CD4-positive, alpha-beta T cell (primary cell): ENCODE measurements at regions not wholly inside any gene's neighbourhood (a gene's known extent, or its start where the extent isn't known, plus 50 kb on each side); places are given as distances from the start of the nearest gene placed in this dataset.

Experiments
- ATAC-seq: fragments of 200-7000 bp; cut with Tn5 transposase; one replicate; pipeline ENCODE4 v1.10.0; 2022; ENCODE audit warnings: mild to moderate bottlenecking; ENCODE audit not compliant: poor library complexity
- CTCF ChIA-PET: fragments of 350-600 bp; sonication (Branson Sonifier 250); formaldehyde crosslinking; loops from one replicate; lab custom pipeline; 2021; ENCODE audit warnings: antibody characterized with exemption, inconsistent platforms; lab: Charles Lee
- POLR2A ChIA-PET: fragments of 350-600 bp; sonication (Branson Sonifier 250); formaldehyde crosslinking; loops from one replicate; lab custom pipeline; 2021; ENCODE audit warnings: antibody characterized with exemption, inconsistent platforms; lab: Charles Lee
- DNase-seq, 14 experiments: peaks; one replicate each; pipeline ENCODE4 v3.0.0-alpha.2; 2013 to 2020; ENCODE audit warnings: mixed read lengths in 2 of 14
- H3K27ac ChIP-seq, 2 donors: one replicate each; pipeline versions ENCODE4 v1.5.1 to v1.7.0; 2013; ENCODE audit warnings: low read length in 2 of 2, low read depth in 1 of 2, mild to moderate bottlenecking in 1 of 2
- H3K27me3 ChIP-seq, 2 experiments: 1 replicate in 1 of 2; 2 replicates in 1 of 2; pipeline versions ENCODE4 v1.6.1 to v1.7.0; 2013; ENCODE audit warnings: low read length in 2 of 2, control low read depth in 1 of 2, mild to moderate bottlenecking in 1 of 2, moderate library complexity in 1 of 2; ENCODE audit not compliant: insufficient read depth in 2 of 2, control insufficient read depth in 1 of 2
- H3K36me3 ChIP-seq: one replicate; pipeline ENCODE4 v1.6.1; 2013; ENCODE audit warnings: low read length, control low read depth; ENCODE audit not compliant: insufficient read depth
- H3K4me1 ChIP-seq: one replicate; pipeline ENCODE4 v1.6.1; 2013; ENCODE audit warnings: low read length, control low read depth; ENCODE audit not compliant: insufficient read depth
- H3K4me3 ChIP-seq: one replicate; pipeline ENCODE4 v1.5.1; 2013; ENCODE audit warnings: mild to moderate bottlenecking, low read length, moderate library complexity
- H3K9me3 ChIP-seq, 2 experiments: 1 replicate in 1 of 2; 2 replicates in 1 of 2; pipeline versions ENCODE4 v1.6.1 to v1.7.0; 2013; ENCODE audit warnings: low read length in 2 of 2, mild to moderate bottlenecking in 2 of 2, control low read depth in 1 of 2, moderate library complexity in 1 of 2; ENCODE audit not compliant: control insufficient read depth in 1 of 2, insufficient read depth in 1 of 2
- H3K27ac Mint-ChIP-seq: one replicate; pipeline ENCODE4 v1.8.0; 2020; ENCODE audit warnings: mixed read lengths
- H3K27me3 Mint-ChIP-seq: one replicate; pipeline ENCODE4 v1.8.0; 2021; ENCODE audit warnings: mixed read lengths
- H3K36me3 Mint-ChIP-seq: one replicate; pipeline ENCODE4 v1.8.0; 2021; ENCODE audit warnings: low read depth, mixed read lengths
- H3K4me1 Mint-ChIP-seq: one replicate; pipeline ENCODE4 v1.8.0; 2021; ENCODE audit warnings: low read depth, mixed read lengths
- H3K4me3 Mint-ChIP-seq: one replicate; pipeline ENCODE4 v1.8.0; 2020; ENCODE audit warnings: mild to moderate bottlenecking, mixed read lengths
- H3K9me3 Mint-ChIP-seq: one replicate; pipeline ENCODE4 v1.8.0; 2020; ENCODE audit warnings: mixed read lengths
- intact Hi-C, 2 experiments: fragments of 100-400 bp; cut with DNase I in 1 of 2; cut with micrococcal nuclease in 1 of 2; formaldehyde crosslinking; loops; one replicate each; pipeline versions ENCODE4 v1.15.1 to v1.9.0; 2023 to 2025; cut with DNase I, micrococcal nuclease
- TF ChIP-seq, protein P1 (sequence below): fragments of 200-600 bp; IDR thresholded peaks from one replicate; pipeline ENCODE4 v1.8.0; 2022; ENCODE audit warnings: antibody characterized with exemption, mild to moderate bottlenecking

DNA sequence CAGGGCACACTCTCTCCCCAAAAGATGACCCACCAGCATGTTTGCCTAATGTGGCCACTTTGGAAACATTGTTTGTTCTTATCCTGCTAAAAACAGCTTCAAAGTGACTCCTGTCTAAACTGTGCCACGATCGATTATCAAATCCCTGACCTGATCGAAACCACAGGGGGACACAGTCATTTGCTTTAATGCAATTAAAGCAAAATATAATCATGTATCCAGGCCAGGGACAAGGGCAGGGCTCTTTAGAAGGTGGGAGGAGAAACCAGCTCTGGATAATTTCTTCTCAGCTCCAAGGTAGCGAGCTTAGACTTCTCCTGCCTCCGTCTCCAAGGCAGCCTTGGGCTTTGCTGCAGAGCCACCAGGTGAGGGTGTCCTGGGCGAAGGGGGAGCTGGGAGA, 95.0 kb upstream of the HAND1 start:
- Histone ChIP-seq H3K27ac (no peak overlapping the region), H3K9me3 (no peaks in the 10 kb centered on the region), H3K27me3 (peaks cover 7 to 10% of the 10 kb centered on the region in 2 experiments), H3K36me3 (no peaks in the 10 kb centered on the region), H3K4me1 (no peaks in the 10 kb centered on the region), H3K4me3 (no peak overlapping the region)
- H3K27ac Mint-ChIP-seq = no peak overlapping the region
- DNase-seq (no peak), ATAC-seq (no peak)
- no peaks in the 10 kb centered on the region for H3K9me3 Mint-ChIP-seq
- H3K4me1 Mint-ChIP-seq = no peaks in the 10 kb centered on the region
- H3K36me3 Mint-ChIP-seq = no peaks in the 10 kb centered on the region
- H3K4me3 Mint-ChIP-seq = no peak overlapping the region
- peaks cover 38% of the 10 kb centered on the region for H3K27me3 Mint-ChIP-seq
- ChIA-PET POLR2A (no interaction called here), CTCF (interaction anchor here (1.1 kb wide), 1 partner anchor 11 kb away, joined by 3 read pairs; no protein-coding TSS in a partner anchor)
- TF ChIP-seq, protein P1, sequence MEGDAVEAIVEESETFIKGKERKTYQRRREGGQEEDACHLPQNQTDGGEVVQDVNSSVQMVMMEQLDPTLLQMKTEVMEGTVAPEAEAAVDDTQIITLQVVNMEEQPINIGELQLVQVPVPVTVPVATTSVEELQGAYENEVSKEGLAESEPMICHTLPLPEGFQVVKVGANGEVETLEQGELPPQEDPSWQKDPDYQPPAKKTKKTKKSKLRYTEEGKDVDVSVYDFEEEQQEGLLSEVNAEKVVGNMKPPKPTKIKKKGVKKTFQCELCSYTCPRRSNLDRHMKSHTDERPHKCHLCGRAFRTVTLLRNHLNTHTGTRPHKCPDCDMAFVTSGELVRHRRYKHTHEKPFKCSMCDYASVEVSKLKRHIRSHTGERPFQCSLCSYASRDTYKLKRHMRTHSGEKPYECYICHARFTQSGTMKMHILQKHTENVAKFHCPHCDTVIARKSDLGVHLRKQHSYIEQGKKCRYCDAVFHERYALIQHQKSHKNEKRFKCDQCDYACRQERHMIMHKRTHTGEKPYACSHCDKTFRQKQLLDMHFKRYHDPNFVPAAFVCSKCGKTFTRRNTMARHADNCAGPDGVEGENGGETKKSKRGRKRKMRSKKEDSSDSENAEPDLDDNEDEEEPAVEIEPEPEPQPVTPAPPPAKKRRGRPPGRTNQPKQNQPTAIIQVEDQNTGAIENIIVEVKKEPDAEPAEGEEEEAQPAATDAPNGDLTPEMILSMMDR = no peak
- intact Hi-C loops = no loop called here

DNA sequence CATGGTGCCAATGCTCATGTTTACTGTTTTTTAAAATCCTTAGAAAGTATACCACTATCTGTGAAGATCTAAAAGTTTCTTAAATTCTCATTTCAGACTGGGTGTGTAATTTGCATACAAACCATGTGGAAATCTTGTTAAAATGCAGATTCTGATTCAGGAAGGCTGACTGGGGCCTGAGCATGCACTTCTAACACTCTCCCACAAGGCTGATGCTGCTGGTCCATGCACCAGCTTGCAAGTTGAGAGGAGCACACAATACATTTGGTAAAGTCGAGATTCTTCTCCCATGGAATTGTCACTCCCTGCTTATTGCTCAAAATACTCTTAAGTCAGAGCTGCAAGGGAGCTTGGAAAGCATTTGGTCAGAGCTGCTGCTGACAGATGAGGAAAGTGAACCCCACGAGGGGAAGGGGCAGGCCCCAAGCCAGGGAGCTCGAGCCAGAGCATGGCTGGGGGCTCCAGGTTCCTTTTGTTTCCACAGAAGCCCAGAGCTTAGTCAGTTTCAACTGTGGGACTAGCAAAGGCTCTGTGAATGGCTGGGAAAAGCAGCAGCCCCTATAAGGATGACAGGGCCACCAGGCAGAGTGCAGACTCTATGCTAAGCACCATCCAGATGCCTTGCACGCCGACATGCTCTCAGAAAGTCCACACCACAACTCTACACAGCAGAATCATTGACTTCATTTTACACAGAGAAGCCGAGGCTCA, 93.5 kb upstream of the HAND1 start:
- no peaks in the 10 kb centered on the region for H3K36me3 Mint-ChIP-seq
- no peak overlapping the region for H3K4me3 Mint-ChIP-seq
- H3K9me3 Mint-ChIP-seq = no peaks in the 10 kb centered on the region
- no peak for ATAC-seq
- H3K4me3 ChIP-seq = no peak overlapping the region
- intact Hi-C loops = no loop called here
- CTCF ChIA-PET = no interaction called here
- peaks cover 1 to 7% of the 10 kb centered on the region in 2 experiments for H3K27me3 ChIP-seq
- H3K9me3 ChIP-seq = no peaks in the 10 kb centered on the region
- no peak for DNase-seq
- POLR2A ChIA-PET = no interaction called here
- H3K36me3 ChIP-seq = no peaks in the 10 kb centered on the region
- H3K4me1 Mint-ChIP-seq = no peaks in the 10 kb centered on the region
- peaks cover 41% of the 10 kb centered on the region for H3K27me3 Mint-ChIP-seq
- no peak overlapping the region for H3K27ac ChIP-seq
- no peak overlapping the region for H3K27ac Mint-ChIP-seq
- no peaks in the 10 kb centered on the region for H3K4me1 ChIP-seq
- TF ChIP-seq, protein P1 = no peak

DNA sequence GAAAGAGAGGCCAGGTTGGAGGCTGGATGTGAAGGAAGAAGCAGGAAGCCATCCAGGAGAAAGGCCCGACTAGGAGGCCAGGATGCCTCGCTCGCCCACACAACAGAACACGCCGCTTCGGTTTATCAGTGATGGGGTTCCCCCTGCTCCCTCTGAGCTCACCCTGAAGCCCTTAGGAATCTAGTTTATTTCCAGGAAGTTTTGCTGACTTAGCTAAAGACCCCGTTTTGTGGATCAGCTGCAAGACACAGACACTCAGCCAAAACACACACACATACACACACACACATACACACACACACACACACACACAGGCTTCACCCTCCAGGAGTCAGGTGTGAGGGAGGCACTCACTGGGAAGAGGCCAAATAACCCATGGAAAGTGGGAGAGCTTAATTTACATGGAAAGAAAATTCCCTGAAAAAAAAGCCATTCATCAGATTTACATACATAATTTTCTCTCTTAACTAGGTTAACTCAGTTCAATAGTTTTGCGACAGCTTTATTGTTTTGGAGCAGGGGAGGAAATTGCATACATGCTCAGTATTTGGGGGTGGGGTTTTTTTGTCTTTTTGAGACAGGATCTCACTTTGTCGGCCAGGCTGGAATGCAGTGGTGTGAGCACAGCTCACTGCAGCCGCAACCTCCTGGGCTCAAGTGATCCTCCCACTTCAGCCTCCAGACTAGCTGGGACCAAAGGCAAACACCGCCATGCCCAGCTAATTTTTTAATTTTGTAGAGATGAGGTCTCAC, 92.7 kb upstream of the HAND1 start:
- H3K9me3 ChIP-seq = no peaks in the 10 kb centered on the region
- intact Hi-C loops = no loop called here
- no peaks in the 10 kb centered on the region for H3K36me3 Mint-ChIP-seq

More for the DNA sequence above, 92.7 kb upstream of the HAND1 start:
- no peak overlapping the region for H3K4me3 Mint-ChIP-seq
- H3K27me3 Mint-ChIP-seq = peaks cover 40% of the 10 kb centered on the region
- Histone ChIP-seq H3K27ac (no peak overlapping the region), H3K27me3 (peaks cover 2 to 4% of the 10 kb centered on the region in 2 experiments), H3K36me3 (no peaks in the 10 kb centered on the region), H3K4me1 (no peaks in the 10 kb centered on the region), H3K4me3 (no peak overlapping the region)
- TF ChIP-seq, protein P1 = no peak
- H3K27ac Mint-ChIP-seq = no peak overlapping the region
- ChIA-PET CTCF (no interaction called here), POLR2A (no interaction called here)
- ATAC-seq (no peak), DNase-seq (no peak)
- H3K9me3 Mint-ChIP-seq = no peaks in the 10 kb centered on the region
- H3K4me1 Mint-ChIP-seq = no peaks in the 10 kb centered on the region
